ENCODE measurements at regions not wholly inside any gene's neighbourhood (a gene's known extent, or its start where the extent isn't known, plus 50 kb on each side); places are given as distances from the start of the nearest gene placed in this dataset.

GRCh38 chr1:213464786-213465460, 413.9 kb downstream of the RPS6KC1 start:
- DNase-seq (ENCODE audit: unreplicated experiment): peak; percentile 24
- POLR2A ChIA-PET: interaction anchor here (1.4 kb wide), 1 partner anchor 19 kb away, joined by 3 read pairs; no protein-coding TSS in a partner anchor
- CTCF ChIA-PET: interaction anchor here (0.5 to 0.8 kb wide), 2 partner anchors 57 to 373 kb away, joined by 3 read pairs; no protein-coding TSS in a partner anchor
- no peak for TF ChIP-seq CTCF (IDR thresholded peaks at IDR 0.05; ENCODE audit: unreplicated experiment)
- intact Hi-C loops (cut with micrococcal nuclease): no loop called here
- no peaks in the 10 kb centered on the region for H3K36me3 Mint-ChIP-seq (ENCODE audit: insufficient read depth, unreplicated experiment)
- H3K4me1 Mint-ChIP-seq (ENCODE audit: insufficient read depth, unreplicated experiment): no peaks in the 10 kb centered on the region
- H3K9me3 Mint-ChIP-seq (ENCODE audit: unreplicated experiment): no peaks in the 10 kb centered on the region
- H3K27me3 Mint-ChIP-seq (ENCODE audit: insufficient read depth, unreplicated experiment): peaks cover 24% of the 10 kb centered on the region
- no peak overlapping the region for H3K4me3 Mint-ChIP-seq (ENCODE audit: unreplicated experiment)
- no TSS peak for BruUV-seq (replicated peaks)
- H3K27ac Mint-ChIP-seq (ENCODE audit: low read depth, unreplicated experiment): peak overlapping the region; percentile 29

GRCh38 chr1:213466541-213466940, 415.5 kb downstream of the RPS6KC1 start:
- no peaks in the 10 kb centered on the region for H3K36me3 Mint-ChIP-seq (ENCODE audit: insufficient read depth, unreplicated experiment)
- CTCF ChIA-PET: interaction anchor here (1.0 kb wide), 1 partner anchor 71 kb away, joined by 3 read pairs; no protein-coding TSS in a partner anchor
- no peaks in the 10 kb centered on the region for H3K4me1 Mint-ChIP-seq (ENCODE audit: insufficient read depth, unreplicated experiment)
- H3K4me3 Mint-ChIP-seq (ENCODE audit: unreplicated experiment): no peak overlapping the region
- TF ChIP-seq CTCF (IDR thresholded peaks at IDR 0.05; ENCODE audit: unreplicated experiment): no peak
- no peak overlapping the region for H3K27ac Mint-ChIP-seq (ENCODE audit: low read depth, unreplicated experiment)
- H3K9me3 Mint-ChIP-seq (ENCODE audit: unreplicated experiment): no peaks in the 10 kb centered on the region
- peaks cover 23% of the 10 kb centered on the region for H3K27me3 Mint-ChIP-seq (ENCODE audit: insufficient read depth, unreplicated experiment)
- POLR2A ChIA-PET: no interaction called here
- BruUV-seq (replicated peaks): no TSS peak
- intact Hi-C loops (cut with micrococcal nuclease): no loop called here
- DNase-seq (ENCODE audit: unreplicated experiment): no peak

- TF ChIP-seq CTCF (IDR thresholded peaks at IDR 0.05; ENCODE audit: unreplicated experiment): no peak
- Mint-ChIP-seq H3K36me3 (ENCODE audit: insufficient read depth, unreplicated experiment) (no peaks in the 10 kb centered on the region), H3K27ac (ENCODE audit: low read depth, unreplicated experiment) (no peak overlapping the region), H3K9me3 (ENCODE audit: unreplicated experiment) (no peaks in the 10 kb centered on the region), H3K4me3 (ENCODE audit: unreplicated experiment) (no peak overlapping the region), H3K27me3 (ENCODE audit: insufficient read depth, unreplicated experiment) (peaks cover 73% of the 10 kb centered on the region), H3K4me1 (ENCODE audit: insufficient read depth, unreplicated experiment) (no peaks in the 10 kb centered on the region)
- ChIA-PET CTCF (interaction anchor here (0.6 kb wide), 1 partner anchor 62 kb away, joined by 3 read pairs; no protein-coding TSS in a partner anchor), POLR2A (no interaction called here)
- intact Hi-C loops (cut with micrococcal nuclease): no loop called here
- no TSS peak for BruUV-seq (replicated peaks)
- peak; percentile 36 for DNase-seq (ENCODE audit: unreplicated experiment)
Measured at GRCh38 chr1:213474054-213474453, 423.0 kb downstream of the RPS6KC1 start.

- intact Hi-C loops (cut with micrococcal nuclease): no loop called here
- no peak for DNase-seq (ENCODE audit: unreplicated experiment)
- no peak overlapping the region for H3K4me3 Mint-ChIP-seq (ENCODE audit: unreplicated experiment)
- BruUV-seq (replicated peaks): no TSS peak
- no peaks in the 10 kb centered on the region for H3K4me1 Mint-ChIP-seq (ENCODE audit: insufficient read depth, unreplicated experiment)
- ChIA-PET CTCF (no interaction called here), POLR2A (interaction anchor here (0.5 kb wide), 1 partner anchor 104 kb away, joined by 3 read pairs; no protein-coding TSS in a partner anchor)
- peaks cover 39% of the 10 kb centered on the region for H3K27me3 Mint-ChIP-seq (ENCODE audit: insufficient read depth, unreplicated experiment)
- no peak overlapping the region for H3K27ac Mint-ChIP-seq (ENCODE audit: low read depth, unreplicated experiment)
- no peaks in the 10 kb centered on the region for H3K36me3 Mint-ChIP-seq (ENCODE audit: insufficient read depth, unreplicated experiment)
- H3K9me3 Mint-ChIP-seq (ENCODE audit: unreplicated experiment): no peaks in the 10 kb centered on the region
- no peak for TF ChIP-seq CTCF (IDR thresholded peaks at IDR 0.05; ENCODE audit: unreplicated experiment)
Measured at GRCh38 chr1:213481395-213481794, 430.4 kb downstream of the RPS6KC1 start.

Measured in MCF 10A (cell line).